ENCODE measurements at regions not wholly inside any gene's neighbourhood (a gene's known extent, or its start where the extent isn't known, plus 50 kb on each side); places are given as distances from the start of the nearest gene placed in this dataset.

- TF ChIP-seq POLR2A (IDR thresholded peaks at IDR 0.05) (no peak), CTCF (IDR thresholded peaks at IDR 0.05 in 4 of 5, conservative IDR thresholded peaks at IDR 0.05 in 1 of 5) (no peak)
These were observed 415.2 kb upstream of the OR4E1 start for GRCh38 chr14:22088614-22089342.
